Loucy (cell line): ENCODE measurements at regions not wholly inside any gene's neighbourhood (a gene's known extent, or its start where the extent isn't known, plus 50 kb on each side); places are given as distances from the start of the nearest gene placed in this dataset.

Experiments
- H2AFZ ChIP-seq: fragments of 200-600 bp; sonication (generic); 2 replicates; pipeline ENCODE4 v1.6.0; 2016; ENCODE audit warnings: antibody characterized with exemption, mild to moderate bottlenecking, low read length, moderate library complexity
- H3F3A ChIP-seq: fragments of 200-600 bp; 2 replicates; pipeline ENCODE4 v1.6.0; 2016; ENCODE audit warnings: antibody characterized with exemption, low read depth, mild to moderate bottlenecking
- H3K27me3 ChIP-seq: fragments of 200-600 bp; sonication (generic); 2 replicates; pipeline ENCODE4 v1.6.1; 2014; ENCODE audit warnings: low read length, mild to moderate bottlenecking; ENCODE audit not compliant: insufficient read depth, poor library complexity, severe bottlenecking
- H3K36me3 ChIP-seq: fragments of 200-600 bp; sonication (generic); 2 replicates; pipeline ENCODE4 v1.6.1; 2016; ENCODE audit warnings: low read length; ENCODE audit not compliant: insufficient read depth
- H3K4me1 ChIP-seq: fragments of 200-600 bp; sonication (generic); 2 replicates; pipeline ENCODE4 v1.5.1; 2014; ENCODE audit warnings: low read length, mild to moderate bottlenecking; ENCODE audit not compliant: insufficient read depth, poor library complexity, severe bottlenecking
- H3K4me2 ChIP-seq: fragments of 200-600 bp; sonication (generic); 2 replicates; pipeline ENCODE4 v1.6.0; 2014; ENCODE audit warnings: antibody characterized with exemption, low read length, low read depth, mild to moderate bottlenecking; ENCODE audit not compliant: poor library complexity, severe bottlenecking
- H3K4me3 ChIP-seq: fragments of 200-600 bp; sonication (generic); 2 replicates; pipeline ENCODE4 v1.5.1; 2014; ENCODE audit warnings: low read length, mild to moderate bottlenecking, mixed read lengths; ENCODE audit not compliant: poor library complexity, severe bottlenecking
- H3K79me2 ChIP-seq: fragments of 200-600 bp; sonication (generic); 2 replicates; pipeline ENCODE4 v1.6.1; 2014; ENCODE audit warnings: low read length; ENCODE audit not compliant: insufficient read depth
- H3K9ac ChIP-seq: fragments of 200-600 bp; sonication (generic); 2 replicates; pipeline ENCODE4 v1.6.0; 2014; ENCODE audit warnings: mild to moderate bottlenecking, low read depth, low read length, moderate library complexity; ENCODE audit not compliant: poor library complexity, severe bottlenecking
- H3K9me2 ChIP-seq: fragments of 200-600 bp; sonication (generic); replicated peaks from 2 replicates; pipeline ENCODE4 v1.6.1; 2016; ENCODE audit warnings: low read depth, low read length, mixed read lengths
- H3K9me3 ChIP-seq: fragments of 200-600 bp; sonication (generic); 2 replicates; pipeline ENCODE4 v1.6.1; 2014; ENCODE audit warnings: mild to moderate bottlenecking, antibody characterized with exemption, low read length, low read depth; ENCODE audit not compliant: insufficient read depth
- H4K20me1 ChIP-seq: fragments of 200-600 bp; sonication (generic); 2 replicates; pipeline ENCODE4 v1.6.0; 2014; ENCODE audit warnings: antibody characterized with exemption, low read length, mild to moderate bottlenecking; ENCODE audit not compliant: insufficient read depth, poor library complexity, severe bottlenecking
- EZH2phosphoT487 ChIP-seq: fragments of 200-600 bp; IDR thresholded peaks from 2 replicates; pipeline ENCODE4 v1.6.1; 2018; ENCODE audit warnings: antibody characterized with exemption, mild to moderate bottlenecking, moderate library complexity, borderline replicate concordance
- TF ChIP-seq, protein P1 (sequence below): fragments of 200-600 bp; sonication (generic); conservative IDR thresholded peaks from 2 replicates; pipeline ENCODE4 v1.5.1; 2014; ENCODE audit warnings: mild to moderate bottlenecking, antibody characterized with exemption, low read length

DNA sequence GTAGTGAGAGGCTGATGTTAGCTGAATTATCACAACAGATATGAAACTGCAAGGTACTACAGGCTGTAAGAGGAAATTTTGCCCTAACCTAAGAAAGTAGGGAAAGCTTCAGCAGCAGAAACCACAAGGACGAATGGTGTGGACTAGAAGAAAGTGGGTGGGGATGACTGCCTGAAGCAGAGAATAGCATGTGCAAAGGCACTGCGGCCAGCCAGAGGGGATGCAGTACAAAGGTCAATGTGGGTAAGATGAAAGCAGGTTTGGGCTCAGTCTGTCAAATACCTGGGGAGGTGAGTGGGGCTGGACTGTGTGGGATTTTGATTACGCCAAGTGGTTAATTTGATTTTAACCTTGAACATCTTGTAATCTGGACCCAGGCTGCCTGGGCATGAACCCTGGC is 199.3 kb upstream of the GALNT2 start:
- H3K4me3 ChIP-seq, result no peak overlapping the region
- H3K27me3 ChIP-seq, result no peaks in the 10 kb centered on the region
- no peak overlapping the region for H3K9ac ChIP-seq
- no peak overlapping the region for H2AFZ ChIP-seq
- no peaks in the 10 kb centered on the region for H3K4me1 ChIP-seq
- H3K36me3 ChIP-seq, result no peaks in the 10 kb centered on the region
- TF ChIP-seq, protein P1, sequence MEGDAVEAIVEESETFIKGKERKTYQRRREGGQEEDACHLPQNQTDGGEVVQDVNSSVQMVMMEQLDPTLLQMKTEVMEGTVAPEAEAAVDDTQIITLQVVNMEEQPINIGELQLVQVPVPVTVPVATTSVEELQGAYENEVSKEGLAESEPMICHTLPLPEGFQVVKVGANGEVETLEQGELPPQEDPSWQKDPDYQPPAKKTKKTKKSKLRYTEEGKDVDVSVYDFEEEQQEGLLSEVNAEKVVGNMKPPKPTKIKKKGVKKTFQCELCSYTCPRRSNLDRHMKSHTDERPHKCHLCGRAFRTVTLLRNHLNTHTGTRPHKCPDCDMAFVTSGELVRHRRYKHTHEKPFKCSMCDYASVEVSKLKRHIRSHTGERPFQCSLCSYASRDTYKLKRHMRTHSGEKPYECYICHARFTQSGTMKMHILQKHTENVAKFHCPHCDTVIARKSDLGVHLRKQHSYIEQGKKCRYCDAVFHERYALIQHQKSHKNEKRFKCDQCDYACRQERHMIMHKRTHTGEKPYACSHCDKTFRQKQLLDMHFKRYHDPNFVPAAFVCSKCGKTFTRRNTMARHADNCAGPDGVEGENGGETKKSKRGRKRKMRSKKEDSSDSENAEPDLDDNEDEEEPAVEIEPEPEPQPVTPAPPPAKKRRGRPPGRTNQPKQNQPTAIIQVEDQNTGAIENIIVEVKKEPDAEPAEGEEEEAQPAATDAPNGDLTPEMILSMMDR, result no peak
- TF ChIP-seq EZH2phosphoT487, result no peak
- no peaks in the 10 kb centered on the region for H3K9me3 ChIP-seq
- no peak overlapping the region for H3K4me2 ChIP-seq
- no peaks in the 10 kb centered on the region for H3K79me2 ChIP-seq
- H4K20me1 ChIP-seq, result no peaks in the 10 kb centered on the region
- no peaks in the 10 kb centered on the region for H3K9me2 ChIP-seq
- H3F3A ChIP-seq, result no peaks in the 10 kb centered on the region

DNA sequence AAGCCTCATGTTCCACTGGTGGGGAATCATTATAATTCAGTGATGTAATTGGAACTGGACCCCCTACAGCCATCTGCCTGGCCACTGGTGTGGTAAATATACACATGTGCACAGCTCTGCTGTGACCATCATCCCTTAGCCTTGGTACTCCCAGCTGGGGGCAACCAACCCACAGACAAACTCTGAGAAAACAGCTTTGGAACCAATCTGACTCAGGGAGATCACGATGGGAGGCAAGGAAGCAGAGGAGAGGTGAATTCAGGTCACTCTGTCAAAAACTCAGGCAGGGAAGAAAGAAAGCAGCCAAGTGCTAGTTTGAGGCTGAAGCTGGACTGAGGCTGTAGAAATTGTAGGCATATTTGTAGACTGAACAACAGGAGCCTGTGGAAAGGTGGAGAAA is 197.8 kb upstream of the GALNT2 start:
- TF ChIP-seq, protein P1, result no peak
- no peak for TF ChIP-seq EZH2phosphoT487

DNA sequence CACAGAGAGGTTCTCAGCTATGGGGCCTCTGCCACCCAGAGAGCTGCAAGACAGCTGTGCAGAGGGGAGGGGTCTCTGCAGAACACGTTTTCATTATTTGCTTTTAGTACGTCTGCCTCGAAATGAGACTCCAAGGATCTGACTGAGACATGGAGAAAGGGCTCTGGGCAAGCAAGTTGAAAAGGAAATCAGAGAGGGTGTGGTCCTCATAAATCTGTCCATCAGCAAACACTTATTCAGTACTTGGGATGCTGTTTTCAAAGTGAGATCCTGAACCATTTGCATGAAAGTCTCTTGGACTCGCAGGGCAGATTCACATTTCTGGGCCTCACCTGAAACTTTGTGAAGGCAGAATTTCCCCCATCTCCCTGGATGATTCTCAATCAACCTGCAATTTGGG is 197.4 kb upstream of the GALNT2 start:
- no peaks in the 10 kb centered on the region for H3K9me2 ChIP-seq
- no peaks in the 10 kb centered on the region for H3K36me3 ChIP-seq
- H3K4me3 ChIP-seq, result no peak overlapping the region
- H4K20me1 ChIP-seq, result no peaks in the 10 kb centered on the region
- no peak overlapping the region for H3K9ac ChIP-seq
- no peaks in the 10 kb centered on the region for H3F3A ChIP-seq
- no peaks in the 10 kb centered on the region for H3K27me3 ChIP-seq
- H3K4me1 ChIP-seq, result no peaks in the 10 kb centered on the region
- no peak overlapping the region for H3K4me2 ChIP-seq
- no peaks in the 10 kb centered on the region for H3K9me3 ChIP-seq
- H2AFZ ChIP-seq, result no peak overlapping the region
- no peaks in the 10 kb centered on the region for H3K79me2 ChIP-seq
- TF ChIP-seq, protein P1, result no peak
- TF ChIP-seq EZH2phosphoT487, result no peak

More for the DNA sequence above, 197.8 kb upstream of the GALNT2 start:
- no peak overlapping the region for H3K9ac ChIP-seq
- H3K4me3 ChIP-seq, result no peak overlapping the region
- no peaks in the 10 kb centered on the region for H3K9me2 ChIP-seq
- H3K4me1 ChIP-seq, result no peaks in the 10 kb centered on the region
- H3K79me2 ChIP-seq, result no peaks in the 10 kb centered on the region
- H3K4me2 ChIP-seq, result no peak overlapping the region
- no peaks in the 10 kb centered on the region for H3F3A ChIP-seq
- H3K9me3 ChIP-seq, result no peaks in the 10 kb centered on the region
- H2AFZ ChIP-seq, result no peak overlapping the region
- no peaks in the 10 kb centered on the region for H3K36me3 ChIP-seq
- H3K27me3 ChIP-seq, result no peaks in the 10 kb centered on the region
- H4K20me1 ChIP-seq, result no peaks in the 10 kb centered on the region
